Gastrocnemius medialis (tissue), 4 donors: ENCODE measurements at regions not wholly inside any gene's neighbourhood (a gene's known extent, or its start where the extent isn't known, plus 50 kb on each side); places are given as distances from the start of the nearest gene placed in this dataset.

Source experiments
- ATAC-seq, 2 donors: fragments of 150-250 bp; one replicate each; pipeline ENCODE4 v1.9.1; 2016
- DNase-seq, 2 donors: peaks; one replicate each; pipeline ENCODE4 v3.0.0-alpha.2; 2019
- H3K27ac ChIP-seq, 4 donors: fragments of 200-600 bp; sonication (generic); 1 replicate in 1 of 4; 2 replicates in 3 of 4; pipeline ENCODE4 v1.5.1; 2016 to 2018; ENCODE audit warnings: mild to moderate bottlenecking in 2 of 4, moderate library complexity in 1 of 4
- H3K27me3 ChIP-seq, 3 donors: fragments of 200-600 bp; sonication (generic) in 2 of 3; 1 replicate in 1 of 3; 2 replicates in 2 of 3; pipeline versions ENCODE4 v1.5.1 to v1.6.0; 2016 to 2019; ENCODE audit warnings: mild to moderate bottlenecking in 1 of 3, moderate library complexity in 1 of 3
- H3K36me3 ChIP-seq, 2 donors: fragments of 200-600 bp; sonication (generic) in 1 of 2; one replicate each; pipeline ENCODE4 v1.5.1; 2017 to 2018
- H3K4me1 ChIP-seq, 2 donors: fragments of 200-600 bp; sonication (generic) in 1 of 2; one replicate each; pipeline ENCODE4 v1.5.1; 2016 to 2017; ENCODE audit warnings: mild to moderate bottlenecking in 2 of 2
- H3K4me3 ChIP-seq, 4 donors: fragments of 200-600 bp; sonication (generic) in 3 of 4; 1 replicate in 1 of 4; 2 replicates in 3 of 4; pipeline ENCODE4 v1.5.1; 2016 to 2019; ENCODE audit warnings: mild to moderate bottlenecking in 2 of 4
- H3K9me3 ChIP-seq, 3 donors: fragments of 200-600 bp; sonication (generic) in 2 of 3; 1 replicate in 1 of 3; 2 replicates in 2 of 3; pipeline ENCODE4 v1.5.1; 2016 to 2019
- CTCF ChIP-seq, 5 experiments: fragments of 450-650 bp in 3 of 5; fragments of 200-600 bp in 2 of 5; sonication (generic) in 2 of 5; IDR thresholded peaks in 4 of 5; conservative IDR thresholded peaks in 1 of 5; 1 replicate in 4 of 5; 2 replicates in 1 of 5; pipeline ENCODE4 v1.5.1; 2016 to 2019; ENCODE audit warnings: antibody characterized with exemption in 5 of 5, mild to moderate bottlenecking in 3 of 5, moderate library complexity in 3 of 5
- POLR2A ChIP-seq, 2 donors: fragments of 450-650 bp; IDR thresholded peaks; one replicate each; pipeline ENCODE4 v1.6.1; 2017; ENCODE audit warnings: antibody characterized with exemption in 2 of 2, mild to moderate bottlenecking in 2 of 2, moderate library complexity in 2 of 2
- in situ Hi-C, 4 donors: fragments of 200-750 bp; cut with MboI; loops; one replicate each; pipeline versions ENCODE4 v1.15.0 to v1.8.0; 2017; ENCODE audit warnings: low sequenced_read_pairs in 4 of 4
- intact Hi-C: fragments of 100-400 bp; cut with DNase I; formaldehyde crosslinking; loops from one replicate; pipeline ENCODE4 v1.15.1; 2023; ENCODE audit warnings: low total_unique reads

GRCh38 chr4:75180217-75180616, 247.3 kb downstream of the PARM1 start:
- DNase-seq (no peak), ATAC-seq (no peak)
- no peaks in the 10 kb centered on the region for H3K9me3 ChIP-seq
- no peaks in the 10 kb centered on the region for H3K36me3 ChIP-seq
- in situ Hi-C loops, result no loop called here
- no peaks in the 10 kb centered on the region for H3K27me3 ChIP-seq
- no peak overlapping the region for H3K4me3 ChIP-seq
- H3K27ac ChIP-seq, result no peak overlapping the region
- H3K4me1 ChIP-seq, result no peaks in the 10 kb centered on the region
- intact Hi-C loops, result no loop called here
- TF ChIP-seq CTCF (IDR thresholded peaks at IDR 0.05 in 4 of 5, conservative IDR thresholded peaks at IDR 0.05 in 1 of 5) (no peak), POLR2A (IDR thresholded peaks at IDR 0.05) (no peak)

- Histone ChIP-seq H3K36me3 (no peaks in the 10 kb centered on the region), H3K27me3 (no peaks in the 10 kb centered on the region), H3K4me3 (no peak overlapping the region), H3K9me3 (no peaks in the 10 kb centered on the region), H3K4me1 (no peaks in the 10 kb centered on the region), H3K27ac (no peak overlapping the region)
- in situ Hi-C loops (no loop called here), intact Hi-C loops (no loop called here)
- TF ChIP-seq POLR2A (IDR thresholded peaks at IDR 0.05) (no peak), CTCF (IDR thresholded peaks at IDR 0.05 in 4 of 5, conservative IDR thresholded peaks at IDR 0.05 in 1 of 5) (no peak)
- ATAC-seq (no peak), DNase-seq (no peak)
These were observed 246.6 kb downstream of the PARM1 start for GRCh38 chr4:75179510-75179909.

GRCh38 chr4:75172551-75172950, 239.6 kb downstream of the PARM1 start:
- H3K9me3 ChIP-seq, result no peaks in the 10 kb centered on the region
- no peak overlapping the region for H3K27ac ChIP-seq
- TF ChIP-seq CTCF (IDR thresholded peaks at IDR 0.05 in 4 of 5, conservative IDR thresholded peaks at IDR 0.05 in 1 of 5), result no peak
- TF ChIP-seq POLR2A (IDR thresholded peaks at IDR 0.05), result no peak
- no peak overlapping the region for H3K4me3 ChIP-seq
- in situ Hi-C loops (no loop called here), intact Hi-C loops (no loop called here)
- no peaks in the 10 kb centered on the region for H3K4me1 ChIP-seq
- H3K27me3 ChIP-seq, result no peaks in the 10 kb centered on the region
- no peak for DNase-seq
- H3K36me3 ChIP-seq, result no peaks in the 10 kb centered on the region
- no peak for ATAC-seq

- H3K27me3 ChIP-seq, result no peaks in the 10 kb centered on the region
- no peak for DNase-seq
- H3K9me3 ChIP-seq, result no peaks in the 10 kb centered on the region
- H3K27ac ChIP-seq, result no peak overlapping the region
- intact Hi-C loops (no loop called here), in situ Hi-C loops (no loop called here)
- no peaks in the 10 kb centered on the region for H3K4me1 ChIP-seq
- H3K4me3 ChIP-seq, result no peak overlapping the region
- no peaks in the 10 kb centered on the region for H3K36me3 ChIP-seq
- no peak for TF ChIP-seq CTCF (IDR thresholded peaks at IDR 0.05 in 4 of 5, conservative IDR thresholded peaks at IDR 0.05 in 1 of 5)
- no peak for TF ChIP-seq POLR2A (IDR thresholded peaks at IDR 0.05)
- ATAC-seq, result no peak
These were observed 236.5 kb downstream of the PARM1 start for GRCh38 chr4:75169427-75169826.

GRCh38 chr4:75169020-75169419, 236.1 kb downstream of the PARM1 start:
- H3K9me3 ChIP-seq, result no peaks in the 10 kb centered on the region
- H3K4me1 ChIP-seq, result no peaks in the 10 kb centered on the region
- intact Hi-C loops (no loop called here), in situ Hi-C loops (no loop called here)
- H3K36me3 ChIP-seq, result no peaks in the 10 kb centered on the region
- ATAC-seq, result no peak
- no peak overlapping the region for H3K4me3 ChIP-seq
- H3K27me3 ChIP-seq, result no peaks in the 10 kb centered on the region
- TF ChIP-seq POLR2A (IDR thresholded peaks at IDR 0.05) (no peak), CTCF (IDR thresholded peaks at IDR 0.05 in 4 of 5, conservative IDR thresholded peaks at IDR 0.05 in 1 of 5) (no peak)
- no peak for DNase-seq
- H3K27ac ChIP-seq, result no peak overlapping the region
